ENCODE measurements at regions not wholly inside any gene's neighbourhood (a gene's known extent, or its start where the extent isn't known, plus 50 kb on each side); places are given as distances from the start of the nearest gene placed in this dataset.

DNA sequence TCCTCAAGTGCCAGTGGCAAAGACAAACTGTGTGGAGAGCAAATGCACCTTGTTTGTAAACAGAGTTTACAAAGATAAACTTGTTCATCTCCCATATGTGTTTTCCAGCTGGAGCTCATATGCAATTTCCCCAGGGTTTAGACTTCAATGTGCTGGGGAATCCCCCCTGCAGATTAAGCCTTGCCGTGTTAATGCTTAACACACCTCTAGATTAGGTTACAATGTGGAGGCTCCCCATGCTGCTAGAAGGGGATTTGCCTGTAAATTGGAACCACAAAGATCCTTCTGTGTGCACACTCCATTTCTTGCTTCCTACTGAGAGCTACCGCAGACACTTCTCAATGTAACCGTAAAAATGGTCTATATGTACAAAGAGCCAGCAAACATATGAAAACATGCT, 263.1 kb downstream of the TBX18 start:
- Histone ChIP-seq H3K4me3 (no peak overlapping the region), H3K36me3 (no peaks in the 10 kb centered on the region), H3K27ac (no peak overlapping the region), H3K4me1 (replicated peaks) (peaks cover 8% of the 10 kb centered on the region; the same call in 1 of the 2 replicates), H3K9me3 (replicated peaks) (no peaks in the 10 kb centered on the region; the same call in 1 of the 2 replicates), H3K27me3 (replicated peaks) (no peaks in the 10 kb centered on the region)
- DNase-seq (ENCODE audit: low read depth in 1 of 2, low spot score in 2 of 2): no peak

DNA sequence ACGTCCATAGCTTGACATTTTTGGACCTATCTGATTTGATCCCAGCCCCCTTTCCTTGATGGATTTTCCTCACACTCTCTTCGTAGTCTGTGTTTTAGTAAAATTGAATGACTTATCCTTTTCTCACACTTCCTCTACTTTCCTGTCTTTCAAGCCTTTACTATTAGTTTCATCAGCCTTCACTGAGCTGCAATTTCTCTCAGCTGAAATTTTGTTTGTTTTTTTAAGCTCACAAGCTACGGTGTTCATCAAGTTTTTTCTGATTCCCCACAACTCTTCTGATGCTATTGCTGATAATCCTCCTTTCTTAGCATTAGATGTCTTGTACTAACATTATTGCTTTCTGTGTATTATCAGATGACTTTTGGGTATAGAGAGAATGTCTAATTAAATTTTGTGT, 263.7 kb downstream of the TBX18 start:
- H3K4me3 ChIP-seq: no peak overlapping the region
- H3K4me1 ChIP-seq (replicated peaks): peaks cover 8% of the 10 kb centered on the region; the same call in 1 of the 2 replicates
- H3K36me3 ChIP-seq: no peaks in the 10 kb centered on the region
- no peaks in the 10 kb centered on the region; the same call in 1 of the 2 replicates for H3K9me3 ChIP-seq (replicated peaks)
- H3K27ac ChIP-seq: no peak overlapping the region
- DNase-seq (ENCODE audit: low read depth in 1 of 2, low spot score in 2 of 2): no peak
- H3K27me3 ChIP-seq (replicated peaks): no peaks in the 10 kb centered on the region

DNA sequence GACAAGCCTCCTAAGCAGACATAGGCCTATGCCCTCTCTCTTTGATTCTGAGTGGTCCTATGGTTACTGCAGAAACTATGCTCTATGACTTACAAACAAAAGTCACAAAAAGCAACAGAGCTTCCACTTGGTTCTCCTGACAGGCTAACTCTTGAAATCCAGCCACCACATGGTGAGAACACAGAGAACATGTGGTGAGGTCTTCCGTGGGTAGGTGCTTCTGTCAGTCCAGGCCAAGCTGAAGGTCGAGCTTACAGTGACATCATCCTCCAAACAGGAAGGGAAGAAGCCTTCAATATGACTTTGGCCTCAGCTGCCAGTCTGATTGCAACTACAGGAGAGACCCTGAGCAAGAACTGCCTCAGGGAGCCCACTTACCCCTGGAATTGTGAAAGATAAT, 265.5 kb downstream of the TBX18 start:
- DNase-seq (ENCODE audit: low read depth in 1 of 2, low spot score in 2 of 2): no peak
- H3K9me3 ChIP-seq (replicated peaks): no peaks in the 10 kb centered on the region; the same call in 1 of the 2 replicates
- H3K27ac ChIP-seq: no peak overlapping the region
- no peaks in the 10 kb centered on the region for H3K36me3 ChIP-seq
- H3K27me3 ChIP-seq (replicated peaks): no peaks in the 10 kb centered on the region
- H3K4me1 ChIP-seq (replicated peaks): peaks cover 8% of the 10 kb centered on the region; the same call in 1 of the 2 replicates
- no peak overlapping the region for H3K4me3 ChIP-seq

DNA sequence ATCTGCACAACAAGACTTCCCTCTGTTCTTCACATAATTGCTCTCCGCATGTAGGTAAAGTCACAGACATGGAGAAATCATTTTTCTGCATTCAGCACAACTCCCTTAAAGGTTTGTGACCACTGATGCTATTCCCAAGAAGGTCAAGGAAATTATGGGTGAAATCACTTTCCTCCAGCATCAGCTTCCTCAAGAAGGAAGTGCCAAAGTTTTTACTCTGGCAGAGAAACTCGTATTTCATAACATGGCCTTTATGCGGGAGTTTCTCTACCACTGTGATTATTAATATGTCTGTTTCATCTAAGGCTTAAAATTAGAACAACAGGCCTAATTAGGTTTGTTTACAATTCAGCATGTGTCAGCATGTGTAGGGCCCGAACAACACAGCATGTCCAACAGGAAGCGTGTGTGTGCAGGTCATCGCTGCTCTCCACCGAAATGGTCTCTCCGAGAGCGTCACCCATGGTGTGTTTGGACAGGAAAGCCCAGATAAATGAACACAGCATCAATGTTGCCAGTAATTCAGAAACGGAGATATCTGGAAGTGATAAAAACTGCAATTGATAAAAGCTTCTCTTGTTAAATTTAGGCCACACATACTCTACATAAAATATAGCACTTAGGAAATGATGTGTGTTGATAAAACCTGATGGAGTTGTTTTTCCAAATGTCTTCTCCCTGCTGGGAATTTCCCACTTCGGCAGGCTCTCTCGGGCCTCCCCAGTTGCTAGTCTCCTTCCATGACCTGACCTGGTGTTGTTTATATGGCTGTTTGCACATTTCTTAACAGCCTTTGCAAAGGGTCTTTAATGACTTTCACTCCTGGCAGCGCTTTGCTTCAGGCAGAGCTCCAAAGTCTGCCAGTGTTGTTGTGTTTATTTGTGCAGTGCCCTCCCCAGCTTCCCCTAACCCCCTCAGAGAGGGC, 265.1 kb upstream of the CEP162 start:
- H3K27me3 ChIP-seq (replicated peaks): no peaks in the 10 kb centered on the region
- H3K36me3 ChIP-seq: no peaks in the 10 kb centered on the region
- H3K4me1 ChIP-seq (replicated peaks): peaks cover 14% of the 10 kb centered on the region
- H3K27ac ChIP-seq: no peak overlapping the region
- H3K9me3 ChIP-seq (replicated peaks): no peaks in the 10 kb centered on the region
- H3K4me3 ChIP-seq: no peak overlapping the region
- peak in 1 of 2 experiments; percentile 14 for DNase-seq (ENCODE audit: low read depth in 1 of 2, low spot score in 2 of 2)

DNA sequence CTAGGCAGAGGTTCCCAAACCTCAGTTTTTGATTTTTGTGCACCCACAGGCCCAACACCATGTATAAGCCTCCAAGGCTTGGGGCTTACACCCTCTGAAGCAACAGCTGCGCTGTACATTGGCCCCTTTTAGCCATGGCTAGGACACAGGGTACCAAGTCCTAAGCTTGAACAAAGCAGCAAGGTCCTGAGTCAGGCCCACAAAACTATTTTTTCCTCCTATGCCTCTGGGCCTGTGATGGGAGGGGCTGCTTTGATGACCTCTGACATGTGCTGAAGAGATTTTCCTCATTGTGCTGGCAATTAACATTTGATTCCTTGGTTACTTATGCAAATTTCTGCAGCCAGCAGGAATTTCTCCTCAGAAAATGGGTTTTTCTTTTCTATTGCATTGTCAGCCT, 262.2 kb upstream of the CEP162 start:
- peaks cover 14% of the 10 kb centered on the region for H3K4me1 ChIP-seq (replicated peaks)
- H3K27ac ChIP-seq: no peak overlapping the region
- H3K36me3 ChIP-seq: no peaks in the 10 kb centered on the region
- DNase-seq (ENCODE audit: low read depth in 1 of 2, low spot score in 2 of 2): no peak
- H3K27me3 ChIP-seq (replicated peaks): no peaks in the 10 kb centered on the region
- no peak overlapping the region for H3K4me3 ChIP-seq
- H3K9me3 ChIP-seq (replicated peaks): no peaks in the 10 kb centered on the region

DNA sequence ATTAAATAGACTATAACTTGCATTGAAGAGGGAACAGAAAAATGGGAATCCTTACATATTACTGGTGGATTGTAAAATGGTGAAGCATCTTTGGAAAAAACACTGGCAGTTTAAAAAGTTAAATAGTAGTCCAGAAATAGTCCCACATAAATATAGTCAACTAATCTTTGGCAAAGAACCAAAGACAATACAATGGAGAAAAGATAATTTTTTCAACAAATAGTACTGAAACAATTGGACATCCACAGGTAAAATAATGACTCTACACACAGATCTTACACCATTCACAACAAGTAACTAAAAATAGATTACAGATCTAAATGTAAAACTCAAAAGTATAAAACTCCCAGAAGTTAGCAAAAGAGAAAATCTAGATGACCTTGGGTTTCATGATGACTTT, 259.1 kb upstream of the CEP162 start:
- no peaks in the 10 kb centered on the region for H3K4me1 ChIP-seq (replicated peaks)
- no peaks in the 10 kb centered on the region for H3K27me3 ChIP-seq (replicated peaks)
- no peaks in the 10 kb centered on the region for H3K9me3 ChIP-seq (replicated peaks)

GRCh38 chr6:84469144-84469543, 241.7 kb upstream of the CEP162 start:
- no peak overlapping the region for H3K27ac ChIP-seq
- no peaks in the 10 kb centered on the region for H3K9me3 ChIP-seq (replicated peaks)
- DNase-seq (ENCODE audit: low read depth in 1 of 2, low spot score in 2 of 2): no peak
- H3K4me1 ChIP-seq (replicated peaks): 0 out of 2 replicates have a peak, but pooled peaks cover 4% of the 10 kb centered on the region
- H3K36me3 ChIP-seq: no peaks in the 10 kb centered on the region
- H3K27me3 ChIP-seq (replicated peaks): no peaks in the 10 kb centered on the region; the same call in 1 of the 2 replicates
- H3K4me3 ChIP-seq: no peak overlapping the region

More for the DNA sequence above, 259.1 kb upstream of the CEP162 start:
- no peak overlapping the region for H3K4me3 ChIP-seq
- DNase-seq (ENCODE audit: low read depth in 1 of 2, low spot score in 2 of 2): no peak
- no peak overlapping the region for H3K27ac ChIP-seq
- no peaks in the 10 kb centered on the region for H3K36me3 ChIP-seq

DNA sequence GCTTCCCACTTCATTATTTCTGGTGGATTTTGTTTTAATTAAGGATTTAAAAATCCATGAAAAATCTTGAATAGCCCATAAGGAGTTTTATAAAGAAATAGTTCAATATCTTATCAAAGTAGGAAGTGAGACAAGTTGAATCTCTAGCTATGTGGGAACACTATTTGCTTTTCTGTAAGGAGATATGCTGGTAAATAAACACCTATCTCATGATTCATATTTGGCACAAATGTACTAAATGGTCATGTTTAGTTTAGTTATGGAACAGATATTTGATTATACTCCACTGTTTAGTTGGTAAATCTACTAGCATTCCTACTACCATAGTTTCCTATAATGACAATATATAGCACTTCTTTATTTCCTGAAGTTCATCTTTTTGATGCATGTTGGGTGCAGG, 239.9 kb upstream of the CEP162 start:
- DNase-seq (ENCODE audit: low read depth in 1 of 2, low spot score in 2 of 2): no peak

GRCh38 chr6:84466511-84466910, 239.1 kb upstream of the CEP162 start:
- Histone ChIP-seq H3K27me3 (replicated peaks) (no peaks in the 10 kb centered on the region; the same call in 1 of the 2 replicates), H3K4me1 (replicated peaks) (peaks cover 17% of the 10 kb centered on the region), H3K4me3 (no peak overlapping the region), H3K27ac (no peak overlapping the region), H3K36me3 (no peaks in the 10 kb centered on the region), H3K9me3 (replicated peaks) (no peaks in the 10 kb centered on the region)
- peak in 1 of 2 experiments; percentile 19 for DNase-seq (ENCODE audit: low read depth in 1 of 2, low spot score in 2 of 2)

More for the DNA sequence above, 239.9 kb upstream of the CEP162 start:
- H3K9me3 ChIP-seq (replicated peaks): no peaks in the 10 kb centered on the region
- H3K36me3 ChIP-seq: no peaks in the 10 kb centered on the region
- H3K27ac ChIP-seq: no peak overlapping the region
- H3K4me3 ChIP-seq: no peak overlapping the region
- peaks cover 15% of the 10 kb centered on the region for H3K4me1 ChIP-seq (replicated peaks)
- H3K27me3 ChIP-seq (replicated peaks): no peaks in the 10 kb centered on the region; the same call in 1 of the 2 replicates

- Histone ChIP-seq H3K27ac (no peak overlapping the region), H3K36me3 (no peaks in the 10 kb centered on the region), H3K27me3 (replicated peaks) (no peaks in the 10 kb centered on the region), H3K9me3 (replicated peaks) (no peaks in the 10 kb centered on the region), H3K4me3 (no peak overlapping the region), H3K4me1 (replicated peaks) (peaks cover 17% of the 10 kb centered on the region)
- no peak for DNase-seq (ENCODE audit: low read depth in 1 of 2, low spot score in 2 of 2)
Measured at GRCh38 chr6:84464471-84464870, 237.0 kb upstream of the CEP162 start.

DNA sequence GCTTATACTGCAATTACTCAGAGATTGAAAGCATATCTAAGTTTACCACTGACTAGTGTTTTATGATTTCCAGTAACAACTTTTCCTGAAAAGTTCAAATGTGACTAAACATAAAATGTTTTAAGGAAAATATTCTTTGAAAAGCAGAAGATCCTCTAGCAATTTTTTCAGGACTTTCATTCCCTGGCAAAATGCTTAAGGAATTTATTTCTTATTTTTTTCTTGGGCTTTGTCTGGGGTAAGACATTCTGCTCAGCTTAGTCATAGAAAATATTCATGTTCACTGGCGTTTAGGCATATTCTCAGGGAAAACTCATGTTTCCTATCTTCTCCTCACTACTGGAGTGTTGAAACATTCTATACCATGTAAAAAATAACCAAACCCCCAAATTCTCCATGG, 235.3 kb upstream of the CEP162 start:
- DNase-seq (ENCODE audit: low read depth in 1 of 2, low spot score in 2 of 2): peak in 1 of 2 experiments; percentile 51
- Histone ChIP-seq H3K4me3 (no peak overlapping the region), H3K27ac (peak overlapping the region; percentile 55), H3K9me3 (replicated peaks) (no peaks in the 10 kb centered on the region), H3K4me1 (replicated peaks) (peaks cover 17% of the 10 kb centered on the region), H3K27me3 (replicated peaks) (no peaks in the 10 kb centered on the region), H3K36me3 (no peaks in the 10 kb centered on the region)

GRCh38 chr6:84461461-84461860, 234.0 kb upstream of the CEP162 start:
- Histone ChIP-seq H3K27me3 (replicated peaks) (no peaks in the 10 kb centered on the region), H3K36me3 (no peaks in the 10 kb centered on the region), H3K27ac (no peak overlapping the region), H3K4me1 (replicated peaks) (peaks cover 14% of the 10 kb centered on the region), H3K9me3 (replicated peaks) (no peaks in the 10 kb centered on the region), H3K4me3 (no peak overlapping the region)
- DNase-seq (ENCODE audit: low read depth in 1 of 2, low spot score in 2 of 2): no peak

- Histone ChIP-seq H3K27me3 (replicated peaks) (no peaks in the 10 kb centered on the region), H3K9me3 (replicated peaks) (no peaks in the 10 kb centered on the region), H3K4me3 (no peak overlapping the region), H3K27ac (no peak overlapping the region), H3K4me1 (replicated peaks) (peaks cover 13% of the 10 kb centered on the region), H3K36me3 (no peaks in the 10 kb centered on the region)
- DNase-seq (ENCODE audit: low read depth in 1 of 2, low spot score in 2 of 2): no peak
Measured at GRCh38 chr6:84460491-84460890, 233.0 kb upstream of the CEP162 start.

- no peaks in the 10 kb centered on the region for H3K27me3 ChIP-seq (replicated peaks)
- no peak overlapping the region for H3K4me3 ChIP-seq
- H3K36me3 ChIP-seq: no peaks in the 10 kb centered on the region
- H3K27ac ChIP-seq: no peak overlapping the region
- DNase-seq (ENCODE audit: low read depth in 1 of 2, low spot score in 2 of 2): no peak
- no peaks in the 10 kb centered on the region for H3K9me3 ChIP-seq (replicated peaks)
- H3K4me1 ChIP-seq (replicated peaks): peaks cover 13% of the 10 kb centered on the region
Measured at GRCh38 chr6:84459401-84459800, 232.0 kb upstream of the CEP162 start.
